ENCODE measurements at regions not wholly inside any gene's neighbourhood (a gene's known extent, or its start where the extent isn't known, plus 50 kb on each side); places are given as distances from the start of the nearest gene placed in this dataset.

- TF ChIP-seq CTCF (IDR thresholded peaks at IDR 0.05; ENCODE audit: insufficient read depth, low read length, poor library complexity, severe bottlenecking) (no peak), EZH2phosphoT487 (conservative IDR thresholded peaks at IDR 0.05; ENCODE audit: low read length) (no peak)
Observed at GRCh38 chr14:40248671-40249070, 816.4 kb upstream of the FBXO33 start.
